IMR-90 (cell line): ENCODE measurements at regions not wholly inside any gene's neighbourhood (a gene's known extent, or its start where the extent isn't known, plus 50 kb on each side); places are given as distances from the start of the nearest gene placed in this dataset.

Experiments used
- ATAC-seq: fragments of 200-7000 bp; cut with Tn5 transposase; 2 replicates; pipeline ENCODE4 v1.9.1; 2020; ENCODE audit warnings: low read depth, mild to moderate bottlenecking, moderate library complexity
- BruUV-seq: library from RNA; stranded (reverse); fragments of 400-500 nt; replicated peaks from 2 replicates; lab custom pipeline; 2021; lab: Mats Ljungman, UMichigan
- CTCF ChIA-PET: fragments of 300-600 bp; formaldehyde crosslinking; extraction: SDS; loops from one replicate; lab custom pipeline; 2021; ENCODE audit warnings: antibody characterized with exemption; lab: Yijun Ruan, JAX
- POLR2A ChIA-PET: fragments of 300-600 bp; sonication (Branson Sonifier 250); formaldehyde crosslinking; loops from one replicate; lab custom pipeline; 2022; ENCODE audit warnings: antibody characterized with exemption; ENCODE audit not compliant: unreplicated experiment; lab: Charles Lee
- DNase-seq: peaks from one replicate; pipeline ENCODE4 v3.0.0; 2013
- H2AFZ ChIP-seq: replicated peaks from 2 replicates; pipeline ENCODE3; 2013; ENCODE audit warnings: low read length, mild to moderate bottlenecking; ENCODE audit not compliant: poor library complexity
- H2AK5ac ChIP-seq: 2 replicates; pipeline ENCODE4 v1.6.1; 2013; ENCODE audit warnings: low read depth, low read length, inconsistent platforms
- H2AK9ac ChIP-seq: replicated peaks from 2 replicates; pipeline ENCODE3; 2013; ENCODE audit warnings: mild to moderate bottlenecking, low read depth, low read length, moderate library complexity; ENCODE audit not compliant: poor library complexity
- H2BK120ac ChIP-seq: 2 replicates; pipeline ENCODE4 v1.6.1; 2013; ENCODE audit warnings: low read depth, low read length, inconsistent platforms
- H2BK15ac ChIP-seq: 3 replicates; pipeline ENCODE4 v1.6.1; 2013; ENCODE audit warnings: low read depth, low read length, inconsistent platforms
- H2BK20ac ChIP-seq: 2 replicates; pipeline ENCODE4 v1.6.1; 2013; ENCODE audit warnings: low read depth, mild to moderate bottlenecking, inconsistent platforms, low read length, moderate library complexity
- H2BK5ac ChIP-seq: 2 replicates; pipeline ENCODE4 v1.6.1; 2013; ENCODE audit warnings: mild to moderate bottlenecking, low read depth, low read length, inconsistent platforms; ENCODE audit not compliant: poor library complexity, severe bottlenecking
- H3K14ac ChIP-seq: replicated peaks from 2 replicates; pipeline ENCODE4 v1.6.1; 2013; ENCODE audit warnings: low read depth, low read length, inconsistent platforms
- H3K18ac ChIP-seq: 2 replicates; pipeline ENCODE4 v1.6.1; 2013; ENCODE audit warnings: low read depth, low read length, control low read depth
- H3K23ac ChIP-seq: 2 replicates; pipeline ENCODE4 v1.6.1; 2013; ENCODE audit warnings: low read depth, low read length, inconsistent platforms
- H3K27ac ChIP-seq: 2 replicates; pipeline ENCODE4 v1.5.1; 2013; ENCODE audit warnings: mild to moderate bottlenecking, control low read depth, low read length; ENCODE audit not compliant: insufficient read depth
- H3K27me3 ChIP-seq: 2 replicates; pipeline ENCODE4 v1.6.1; 2013; ENCODE audit warnings: low read length; ENCODE audit not compliant: control insufficient read depth, insufficient read depth
- H3K36me3 ChIP-seq: 2 replicates; pipeline ENCODE4 v1.6.1; 2013; ENCODE audit warnings: low read length, mixed read lengths; ENCODE audit not compliant: control insufficient read depth, insufficient read depth
- H3K4ac ChIP-seq: 2 replicates; pipeline ENCODE4 v1.6.1; 2013; ENCODE audit warnings: low read depth, low read length, inconsistent platforms
- H3K4me1 ChIP-seq: 2 replicates; pipeline ENCODE4 v1.6.1; 2013; ENCODE audit warnings: low read length, mixed read lengths; ENCODE audit not compliant: control insufficient read depth, insufficient read depth
- H3K4me2 ChIP-seq: 2 replicates; pipeline ENCODE4 v1.6.1; 2013; ENCODE audit warnings: low read depth, mild to moderate bottlenecking, control low read depth, low read length, moderate library complexity
- H3K4me3 ChIP-seq: 2 replicates; pipeline ENCODE4 v1.5.1; 2013; ENCODE audit warnings: low read depth, mild to moderate bottlenecking, control low read depth, low read length, moderate library complexity; ENCODE audit not compliant: insufficient read depth
- H3K56ac ChIP-seq: 2 replicates; pipeline ENCODE4 v1.6.1; 2013; ENCODE audit warnings: low read length, inconsistent platforms; ENCODE audit not compliant: insufficient read depth; ENCODE audit errors: extremely low read depth
- H3K79me1 ChIP-seq, 2 experiments: 2 replicates each; pipeline ENCODE4 v1.6.1; 2013; ENCODE audit warnings: low read length in 2 of 2, inconsistent platforms in 1 of 2, low read depth in 1 of 2
- H3K9ac ChIP-seq: 2 replicates; pipeline ENCODE4 v1.6.1; 2013; ENCODE audit warnings: low read depth, low read length, control low read depth
- H3K9me1 ChIP-seq: 2 replicates; pipeline ENCODE4 v1.6.1; 2013; ENCODE audit warnings: low read length, inconsistent platforms; ENCODE audit not compliant: insufficient read depth
- H3K9me3 ChIP-seq: 2 replicates; pipeline ENCODE4 v1.6.1; 2013; ENCODE audit warnings: low read length; ENCODE audit not compliant: control insufficient read depth, insufficient read depth
- H4K20me1 ChIP-seq: 2 replicates; pipeline ENCODE4 v1.6.1; 2013; ENCODE audit warnings: low read length, inconsistent platforms; ENCODE audit not compliant: insufficient read depth
- H4K5ac ChIP-seq: 2 replicates; pipeline ENCODE4 v1.6.1; 2013; ENCODE audit warnings: mild to moderate bottlenecking, low read depth, low read length, control low read depth
- H4K8ac ChIP-seq, 2 experiments: 2 replicates each; pipeline ENCODE4 v1.6.1; 2013; ENCODE audit warnings: low read depth in 2 of 2, low read length in 2 of 2, control low read depth in 1 of 2, inconsistent platforms in 1 of 2
- H4K91ac ChIP-seq: 2 replicates; pipeline ENCODE4 v1.6.1; 2013; ENCODE audit warnings: low read depth, low read length, inconsistent platforms; ENCODE audit not compliant: insufficient read depth
- BHLHE40 ChIP-seq: fragments of 150-350 bp; IDR thresholded peaks from 2 replicates; pipeline ENCODE4 v1.6.1; 2016; ENCODE audit warnings: mild to moderate bottlenecking, low read depth, low read length
- CHD1 ChIP-seq: IDR thresholded peaks from 2 replicates; pipeline ENCODE4 v1.6.1; 2012; ENCODE audit warnings: low read depth, low read length, improper control_type of control experiment
- ELK1 ChIP-seq: fragments of 150-350 bp; IDR thresholded peaks from 2 replicates; pipeline ENCODE4 v1.6.1; 2016; ENCODE audit warnings: low read depth, mild to moderate bottlenecking, low read length, moderate library complexity, borderline replicate concordance
- MAFK ChIP-seq: IDR thresholded peaks from 2 replicates; pipeline ENCODE4 v1.6.1; 2012; ENCODE audit warnings: low read depth, low read length, improper control_type of control experiment
- MAZ ChIP-seq: IDR thresholded peaks from 2 replicates; pipeline ENCODE4 v1.6.1; 2012; ENCODE audit warnings: low read depth, mild to moderate bottlenecking, low read length, improper control_type of control experiment, moderate library complexity, borderline replicate concordance
- MXI1 ChIP-seq: IDR thresholded peaks from 2 replicates; pipeline ENCODE4 v1.6.1; 2012; ENCODE audit warnings: low read depth, mild to moderate bottlenecking, low read length, moderate library complexity, borderline replicate concordance
- NFE2L2 ChIP-seq: fragments of 150-350 bp; IDR thresholded peaks from 2 replicates; pipeline ENCODE4 v1.6.1; 2016; ENCODE audit warnings: low read depth, mild to moderate bottlenecking, low read length
- RCOR1 ChIP-seq: IDR thresholded peaks from 2 replicates; pipeline ENCODE4 v1.6.1; 2012; ENCODE audit warnings: mild to moderate bottlenecking, low read length, improper control_type of control experiment; ENCODE audit not compliant: insufficient replicate concordance
- USF2 ChIP-seq: fragments of 150-350 bp; IDR thresholded peaks from 2 replicates; pipeline ENCODE4 v1.6.1; 2017; ENCODE audit warnings: mild to moderate bottlenecking, antibody characterized with exemption, low read length, low read depth
- WGBS, 2 experiments: methylation state at CpG; one replicate each; pipeline versions ENCODE4 v1.1.5 to v1.1.7; 2013; ENCODE audit warnings: missing lambda C conversion rate in 2 of 2; ENCODE audit not compliant: insufficient read length in 1 of 2; ENCODE audit errors: extremely low coverage in 2 of 2; 5-methylcytosine and 5-hydroxymethylcytosine counted together
- dilution Hi-C: fragments of 300-500 bp; cut with HindIII; formaldehyde crosslinking; loops from one replicate; pipeline ENCODE4 v1.14.3; 2018; ENCODE audit warnings: low sequenced_read_pairs; ENCODE audit not compliant: unreplicated experiment
- in situ Hi-C: fragments of 300-500 bp; cut with MboI; formaldehyde crosslinking; loops from 3 replicates; pipeline ENCODE4 v1.14.3; 2019; ENCODE audit warnings: low sequenced_read_pairs, inconsistent platforms, mixed read lengths
- intact Hi-C: fragments of 100-400 bp; cut with micrococcal nuclease; formaldehyde crosslinking; loops from 2 replicates; pipeline ENCODE4 v1.10.0; 2022

- Histone ChIP-seq H4K20me1 (no peaks in the 10 kb centered on the region), H2AK9ac (no peak overlapping the region), H3K14ac (no peak overlapping the region), H3K79me1 (no peaks in the 10 kb centered on the region), H2BK120ac (no peak overlapping the region), H3K36me3 (no peaks in the 10 kb centered on the region), H3K9ac (no peak overlapping the region), H3K18ac (no peak overlapping the region), H3K4me1 (peaks cover 3% of the 10 kb centered on the region; the same call in 1 of the 2 replicates), H3K9me1 (no peaks in the 10 kb centered on the region), H4K5ac (no peak overlapping the region), H3K4ac (no peak overlapping the region), H2BK5ac (no peak overlapping the region), H2AK5ac (no peak overlapping the region), H3K23ac (no peak overlapping the region), H2BK15ac (no peak overlapping the region), H2BK20ac (no peak overlapping the region), H3K9me3 (no peaks in the 10 kb centered on the region), H3K27ac (no peak overlapping the region), H2AFZ (no peak overlapping the region), H3K4me2 (no peak overlapping the region), H4K8ac (no peak overlapping the region), H3K27me3 (no peaks in the 10 kb centered on the region), H3K56ac (no peak overlapping the region), H4K91ac (no peak overlapping the region), H3K4me3 (no peak overlapping the region)
- no TSS peak for BruUV-seq
- in situ Hi-C loops: no loop called here
- no CpG with 5 or more reads among the region's 3 CpGs for WGBS, 2 experiments
- POLR2A ChIA-PET: no interaction called here
- intact Hi-C loops: no loop called here
- DNase-seq (no peak), ATAC-seq (no peak)
- CTCF ChIA-PET: interaction anchor here (0.9 kb wide), 1 partner anchor 17 kb away, joined by 3 read pairs; no protein-coding TSS in a partner anchor
- dilution Hi-C loops: no loop called here
- TF ChIP-seq MXI1 (no peak), MAFK (no peak), NFE2L2 (no peak), ELK1 (no peak), RCOR1 (no peak), BHLHE40 (no peak), CHD1 (no peak), MAZ (no peak), USF2 (no peak)
Observed at GRCh38 chr9:87306006-87306405, 191.7 kb upstream of the DAPK1 start.
